ENCODE measurements at regions not wholly inside any gene's neighbourhood (a gene's known extent, or its start where the extent isn't known, plus 50 kb on each side); places are given as distances from the start of the nearest gene placed in this dataset.

- Histone ChIP-seq H3K27me3 (ENCODE audit: control insufficient read depth, extremely low read depth, insufficient read depth, low read length) (no peaks in the 10 kb centered on the region), H3K79me2 (ENCODE audit: control insufficient read depth, insufficient read depth, low read length) (no peaks in the 10 kb centered on the region), H3K4me1 (ENCODE audit: control insufficient read depth, extremely low read depth, insufficient read depth, low read length) (no peaks in the 10 kb centered on the region), H3K27ac (ENCODE audit: control insufficient read depth, insufficient read depth, low read length) (no peak overlapping the region), H3K4me3 (ENCODE audit: control insufficient read depth in 2 of 3, extremely low read depth in 1 of 3, insufficient read depth in 2 of 3, low read depth in 1 of 3, low read length in 3 of 3) (no peak overlapping the region), H4K20me1 (ENCODE audit: control insufficient read depth, extremely low read depth, insufficient read depth, low read length) (no peaks in the 10 kb centered on the region), H2AFZ (ENCODE audit: control insufficient read depth, low read length) (no peak overlapping the region), H3K9me1 (ENCODE audit: control insufficient read depth, extremely low read depth, insufficient read depth, low read length) (no peaks in the 10 kb centered on the region), H3K9ac (ENCODE audit: control insufficient read depth, extremely low read depth, insufficient read depth, low read length) (no peak overlapping the region), H3K36me3 (ENCODE audit: control insufficient read depth in 2 of 2, extremely low read depth in 1 of 2, insufficient read depth in 2 of 2, low read length in 2 of 2) (no peaks in the 10 kb centered on the region), H3K9me3 (ENCODE audit: control insufficient read depth, low read depth, low read length) (no peaks in the 10 kb centered on the region), H3K4me2 (ENCODE audit: control insufficient read depth, extremely low read depth, insufficient read depth, low read depth, low read length) (no peak overlapping the region)
- dilution Hi-C loops (cut with MboI; ENCODE audit: extremely low pct_ligation_motif_present, low sequenced_read_pairs): no loop called here
- DNase-seq (ENCODE audit: low read depth, low spot score) (no peak), FAIRE-seq (no peak)
- no peak for TF ChIP-seq EZH2 (IDR thresholded peaks at IDR 0.05; ENCODE audit: low read length)
- no peak for TF ChIP-seq CTCF (optimal IDR thresholded peaks at IDR 0.05 in 1 of 3, IDR thresholded peaks at IDR 0.05 in 1 of 3, conservative IDR thresholded peaks at IDR 0.05 in 1 of 3; ENCODE audit: extremely low read depth in 1 of 3, insufficient read depth in 2 of 3, low read length in 3 of 3)
Observed at GRCh38 chr12:84537666-84538065, 374.9 kb downstream of the SLC6A15 start.

GRCh38 chr12:84512751-84513150 lies 399.8 kb downstream of the SLC6A15 start:
- H2AFZ ChIP-seq (ENCODE audit: control insufficient read depth, low read length): no peak overlapping the region
- DNase-seq (ENCODE audit: low read depth, low spot score) (no peak), FAIRE-seq (no peak)
- H3K4me1 ChIP-seq (ENCODE audit: control insufficient read depth, extremely low read depth, insufficient read depth, low read length): peaks cover 21% of the 10 kb centered on the region
- no peaks in the 10 kb centered on the region for H4K20me1 ChIP-seq (ENCODE audit: control insufficient read depth, extremely low read depth, insufficient read depth, low read length)
- no peaks in the 10 kb centered on the region for H3K79me2 ChIP-seq (ENCODE audit: control insufficient read depth, insufficient read depth, low read length)
- H3K36me3 ChIP-seq (ENCODE audit: control insufficient read depth in 2 of 2, extremely low read depth in 1 of 2, insufficient read depth in 2 of 2, low read length in 2 of 2): no peaks in the 10 kb centered on the region
- no peak for TF ChIP-seq EZH2 (IDR thresholded peaks at IDR 0.05; ENCODE audit: low read length)
- TF ChIP-seq CTCF (optimal IDR thresholded peaks at IDR 0.05 in 1 of 3, IDR thresholded peaks at IDR 0.05 in 1 of 3, conservative IDR thresholded peaks at IDR 0.05 in 1 of 3; ENCODE audit: extremely low read depth in 1 of 3, insufficient read depth in 2 of 3, low read length in 3 of 3): no peak
- H3K9ac ChIP-seq (ENCODE audit: control insufficient read depth, extremely low read depth, insufficient read depth, low read length): no peak overlapping the region
- H3K4me3 ChIP-seq (ENCODE audit: control insufficient read depth in 2 of 3, extremely low read depth in 1 of 3, insufficient read depth in 2 of 3, low read depth in 1 of 3, low read length in 3 of 3): no peak overlapping the region
- H3K4me2 ChIP-seq (ENCODE audit: control insufficient read depth, extremely low read depth, insufficient read depth, low read depth, low read length): no peak overlapping the region
- dilution Hi-C loops (cut with MboI; ENCODE audit: extremely low pct_ligation_motif_present, low sequenced_read_pairs): no loop called here
- H3K9me3 ChIP-seq (ENCODE audit: control insufficient read depth, low read depth, low read length): no peaks in the 10 kb centered on the region
- H3K27me3 ChIP-seq (ENCODE audit: control insufficient read depth, extremely low read depth, insufficient read depth, low read length): no peaks in the 10 kb centered on the region
- no peak overlapping the region for H3K27ac ChIP-seq (ENCODE audit: control insufficient read depth, insufficient read depth, low read length)
- H3K9me1 ChIP-seq (ENCODE audit: control insufficient read depth, extremely low read depth, insufficient read depth, low read length): no peaks in the 10 kb centered on the region

Data from keratinocyte (primary cell).